GM19193 (cell line): ENCODE measurements at regions not wholly inside any gene's neighbourhood (a gene's known extent, or its start where the extent isn't known, plus 50 kb on each side); places are given as distances from the start of the nearest gene placed in this dataset.

Source experiments
- POLR2A ChIP-seq: IDR thresholded peaks from 4 replicates; pipeline ENCODE4 v1.6.1; 2011; ENCODE audit not compliant: insufficient read depth, insufficient read length; ENCODE audit errors: extremely low read depth

DNA sequence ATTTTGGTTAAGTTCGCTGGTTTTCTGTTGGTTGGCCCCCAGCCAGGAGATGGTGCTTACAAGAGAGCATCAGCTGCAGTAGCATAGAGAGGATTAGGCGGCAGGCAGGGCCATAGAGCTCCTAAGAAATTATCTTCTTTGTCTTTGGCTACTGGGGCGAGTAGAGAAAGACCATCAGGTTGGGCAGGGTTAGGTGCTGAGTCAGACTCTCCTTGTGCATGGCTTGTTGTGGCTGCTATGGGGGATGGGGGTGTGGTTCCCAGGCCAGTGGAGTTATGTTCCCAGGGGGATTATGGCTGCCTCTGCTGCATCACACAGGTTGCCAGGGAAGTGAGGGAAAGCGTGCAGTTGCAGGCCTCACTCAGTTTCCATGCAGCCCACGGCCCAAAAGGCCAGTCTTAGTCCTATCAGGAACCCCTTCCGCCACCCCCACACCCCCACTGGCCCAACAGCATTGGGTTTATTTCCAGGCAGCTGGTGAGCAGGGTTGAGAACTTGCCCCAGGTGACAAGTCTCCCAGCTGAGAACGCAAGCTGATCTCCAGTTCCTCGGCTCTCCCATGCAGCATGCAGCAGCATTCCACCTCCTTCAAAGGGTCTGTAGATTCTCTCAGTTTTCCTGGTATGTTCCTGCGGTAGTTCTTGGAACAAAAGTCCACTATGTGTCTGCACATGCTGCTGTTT lies 243.7 kb downstream of the UTRN start:
- no peak for TF ChIP-seq POLR2A

DNA sequence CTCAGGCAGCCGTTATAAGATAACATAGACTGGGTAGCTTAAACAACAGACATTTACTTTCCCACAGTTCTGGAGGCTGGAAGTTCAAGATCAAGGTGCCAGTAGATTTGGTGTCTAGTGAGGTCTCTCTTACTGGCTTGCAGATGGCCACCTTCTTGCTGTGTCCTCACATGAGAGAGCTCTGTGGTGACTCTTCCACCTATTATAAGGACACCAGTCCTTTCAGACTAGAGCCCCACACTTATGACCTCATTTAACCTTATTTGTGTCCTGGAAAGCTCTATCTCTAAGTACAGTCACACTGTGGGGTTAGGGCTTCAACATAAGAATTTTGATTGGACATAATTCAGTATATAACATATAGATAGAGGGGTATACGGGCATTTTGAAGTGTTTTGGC lies 245.0 kb downstream of the UTRN start:
- no peak for TF ChIP-seq POLR2A

DNA sequence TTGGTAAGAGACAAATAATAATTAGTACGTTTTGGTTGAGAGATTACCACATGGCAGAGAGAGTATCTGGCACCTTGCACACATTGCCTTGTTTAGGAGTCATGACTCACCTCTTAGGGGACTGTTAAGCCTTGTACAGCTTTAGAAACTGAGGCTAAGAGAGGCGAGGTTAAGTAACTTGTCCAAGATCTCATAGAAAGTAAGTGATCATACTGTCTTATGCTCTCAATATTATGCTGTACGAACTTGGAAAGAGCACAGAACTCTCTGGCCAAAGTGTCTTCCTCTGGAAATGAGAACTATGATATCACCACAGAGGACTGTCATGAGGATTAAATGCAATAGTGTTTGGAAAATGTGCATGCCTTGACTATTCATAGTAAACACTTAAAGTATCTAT lies 249.0 kb downstream of the UTRN start:
- no peak for TF ChIP-seq POLR2A

DNA sequence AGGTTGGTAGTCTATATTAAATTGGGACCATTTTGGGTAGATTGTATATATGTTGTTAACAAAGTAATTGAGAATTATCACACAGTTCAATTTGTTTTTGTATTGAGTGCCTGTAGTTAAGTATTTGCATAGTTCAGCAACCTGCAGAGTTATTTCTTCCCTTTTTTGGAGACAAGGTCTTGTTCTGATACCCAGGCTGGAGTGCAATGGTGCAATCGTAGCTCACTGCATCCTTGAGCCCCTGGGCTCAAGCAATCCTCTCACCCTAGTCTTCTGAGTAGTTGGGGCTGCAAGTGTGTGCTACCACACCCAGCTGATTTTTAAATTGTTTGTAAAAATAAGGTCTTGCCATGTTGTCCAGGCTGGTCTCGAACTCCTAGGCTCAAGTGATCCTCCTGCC lies 250.5 kb downstream of the UTRN start:
- no peak for TF ChIP-seq POLR2A

DNA sequence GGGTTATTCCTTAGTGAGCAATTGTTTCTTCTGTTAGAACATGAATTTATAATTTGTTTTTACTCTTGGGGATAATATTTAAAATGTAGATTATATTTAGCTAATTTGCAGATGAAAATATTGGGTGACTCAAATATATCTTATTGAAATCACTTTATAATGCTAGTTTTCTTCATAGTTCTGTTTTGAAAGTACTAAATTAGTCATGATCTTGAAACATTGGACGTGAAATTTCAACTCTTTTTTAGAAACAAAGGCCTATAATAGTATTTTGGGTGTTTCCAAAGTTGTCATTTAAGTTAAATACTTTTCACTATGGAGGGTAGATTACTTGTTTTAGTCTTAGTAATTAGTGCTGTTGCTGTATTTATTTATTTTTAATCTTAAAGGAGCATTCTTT lies 250.9 kb downstream of the UTRN start:
- no peak for TF ChIP-seq POLR2A

DNA sequence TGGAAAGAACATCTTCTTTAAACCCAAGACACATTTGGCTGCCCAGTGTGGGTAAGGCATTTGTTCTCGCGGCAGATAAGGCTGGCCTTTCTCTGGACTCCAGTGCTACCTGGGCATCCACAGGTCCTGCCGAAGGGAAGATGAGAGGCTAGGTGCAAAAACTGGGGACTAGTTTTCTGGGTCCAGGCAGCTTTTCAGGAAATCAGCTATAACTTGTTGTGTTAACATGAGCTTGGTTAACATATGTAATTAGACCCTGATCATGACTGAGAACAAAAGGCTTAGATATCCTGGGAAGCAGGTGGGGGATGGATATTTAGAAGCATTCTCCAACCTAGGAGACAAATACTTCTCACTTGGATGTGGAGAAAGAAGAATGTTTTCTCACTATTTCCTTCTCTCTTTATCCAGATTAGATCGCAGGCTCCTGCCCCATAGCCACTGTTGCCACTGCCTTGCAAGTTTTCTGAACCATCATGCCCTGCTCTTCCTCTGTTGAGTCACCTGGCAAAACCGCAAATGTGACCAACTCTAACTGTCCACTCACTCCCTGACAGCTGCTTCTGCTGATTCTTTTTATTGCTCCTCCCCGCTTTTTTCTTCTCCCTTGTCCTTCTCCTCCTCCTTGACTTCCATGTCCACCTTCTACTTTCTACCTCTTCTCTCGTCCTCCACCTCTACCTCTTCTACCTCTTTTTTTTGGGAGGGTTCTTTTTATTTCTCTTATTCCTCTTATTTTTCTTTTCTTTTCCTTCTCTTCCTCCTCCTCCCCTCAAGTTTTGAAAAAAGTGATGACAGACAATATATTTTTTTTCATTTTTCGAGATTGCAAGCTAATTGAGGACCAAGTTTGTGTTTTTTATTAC lies 258.1 kb downstream of the UTRN start:
- TF ChIP-seq POLR2A: no peak

DNA sequence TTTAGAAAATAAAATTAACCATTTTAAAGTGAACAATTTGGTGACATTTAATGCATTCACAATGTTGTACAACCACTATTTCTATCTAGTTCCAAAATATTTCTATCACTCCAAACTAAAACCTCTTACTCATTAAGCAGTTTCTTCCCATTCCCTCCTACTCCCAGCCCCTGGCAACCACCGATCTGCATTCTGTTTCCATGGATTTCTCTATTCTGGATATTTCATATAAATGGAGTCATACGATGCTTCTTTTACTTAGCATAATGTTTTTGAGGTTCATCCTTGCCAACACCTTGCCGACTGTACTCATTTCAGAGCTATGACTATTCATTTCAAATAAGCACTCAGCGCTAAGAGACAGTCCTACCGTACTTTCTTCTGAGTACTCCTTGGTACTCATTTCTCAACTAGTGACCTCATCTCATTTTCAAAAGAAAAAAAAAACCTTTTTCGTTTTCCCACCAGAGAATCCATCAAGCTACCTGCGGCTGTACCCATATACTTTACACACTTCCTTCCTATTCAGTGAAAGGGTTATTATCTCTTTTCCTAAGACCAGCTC lies 259.2 kb downstream of the UTRN start:
- no peak for TF ChIP-seq POLR2A

DNA sequence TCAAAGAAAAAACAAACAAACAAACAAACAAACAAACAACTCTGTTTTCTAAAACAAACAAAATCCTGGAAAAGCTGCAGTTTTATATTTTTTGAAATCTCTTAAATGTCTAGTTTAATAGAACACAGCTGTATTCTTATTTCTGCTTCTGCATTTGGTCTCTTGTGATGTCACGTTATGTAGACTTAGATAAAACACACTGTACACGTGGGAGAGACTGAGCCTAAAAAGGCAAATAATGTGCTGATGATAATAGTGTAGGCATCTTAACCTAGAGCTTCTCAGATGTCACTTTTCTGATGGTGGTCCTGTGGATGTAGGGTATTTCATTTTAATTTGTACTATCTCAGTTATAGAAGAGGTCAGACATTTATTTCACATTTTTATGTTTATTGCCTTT lies 261.7 kb downstream of the UTRN start:
- no peak for TF ChIP-seq POLR2A

DNA sequence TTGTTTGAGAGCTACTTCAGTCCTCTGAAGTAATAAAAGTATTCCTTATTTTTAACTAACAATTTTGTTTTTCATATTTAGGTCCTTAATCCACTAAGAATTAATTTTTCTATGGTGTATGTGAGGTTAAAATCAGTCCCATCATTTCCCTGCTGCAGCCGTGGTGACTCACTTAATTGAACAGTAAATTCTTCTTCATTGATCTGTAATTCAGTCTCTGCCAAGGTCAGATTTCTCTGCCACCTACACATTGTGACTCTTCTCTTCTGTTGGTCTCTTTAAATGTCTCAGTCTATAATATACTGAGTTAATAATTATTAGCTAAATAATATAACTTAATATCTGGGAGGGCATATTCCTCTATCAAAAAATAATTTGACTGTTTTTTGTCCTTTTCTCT lies 262.3 kb downstream of the UTRN start:
- no peak for TF ChIP-seq POLR2A

DNA sequence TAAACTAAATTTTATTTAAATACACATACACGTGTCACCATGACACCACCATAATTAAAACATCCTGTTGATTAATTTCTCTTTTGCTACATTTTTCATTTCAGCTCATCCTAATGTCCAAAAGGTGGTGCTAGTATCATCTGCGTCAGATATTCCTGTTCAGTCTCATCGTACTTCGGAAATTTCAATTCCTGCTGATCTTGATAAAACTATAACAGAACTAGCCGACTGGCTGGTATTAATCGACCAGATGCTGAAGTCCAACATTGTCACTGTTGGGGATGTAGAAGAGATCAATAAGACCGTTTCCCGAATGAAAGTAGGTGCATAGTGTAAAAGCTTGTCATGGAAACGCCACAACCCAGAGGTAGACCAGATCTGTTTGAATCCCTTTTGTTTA lies 263.4 kb downstream of the UTRN start:
- no peak for TF ChIP-seq POLR2A

DNA sequence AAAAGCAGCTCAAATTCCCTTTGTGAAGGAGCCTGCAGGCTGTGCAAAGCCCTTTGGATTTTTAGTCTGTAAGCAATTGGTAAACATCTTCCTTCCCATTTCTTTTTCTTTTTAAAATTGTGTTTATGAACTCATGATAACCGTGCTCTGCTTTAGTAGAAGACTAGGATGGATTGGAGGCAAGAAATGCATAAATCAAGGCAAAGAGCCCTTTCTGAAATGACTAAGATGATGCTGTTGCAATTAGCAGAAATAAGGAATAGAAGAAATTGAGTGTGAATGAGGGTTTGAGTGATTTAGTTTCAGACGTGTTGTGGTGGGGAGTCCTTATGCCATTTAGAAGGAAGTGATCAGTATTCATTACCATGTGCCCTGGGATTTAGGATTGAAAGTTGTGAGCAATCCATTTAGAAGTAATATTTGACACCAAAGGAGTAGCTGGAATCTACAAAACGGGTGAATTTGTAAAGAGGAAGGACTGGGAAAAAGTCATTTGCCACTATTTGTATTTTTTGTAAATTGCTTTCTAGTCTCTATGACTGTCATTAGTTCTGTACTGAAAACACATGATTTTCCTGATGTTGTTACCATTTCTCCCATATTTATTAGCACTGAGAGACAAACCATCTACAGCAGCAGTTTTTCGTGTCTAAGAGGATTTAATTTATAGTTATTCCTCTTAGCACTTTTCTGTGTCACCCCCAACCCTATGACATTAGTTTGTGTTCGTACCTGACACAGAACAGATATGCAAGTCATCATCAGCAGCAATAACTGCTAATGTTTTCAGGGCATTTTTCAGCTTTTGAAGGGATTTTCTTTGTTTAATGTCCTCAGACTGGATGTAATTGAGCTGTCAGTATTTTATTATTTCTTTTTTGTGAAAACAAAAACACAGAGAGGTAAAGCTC lies 265.0 kb downstream of the UTRN start:
- TF ChIP-seq POLR2A: no peak

DNA sequence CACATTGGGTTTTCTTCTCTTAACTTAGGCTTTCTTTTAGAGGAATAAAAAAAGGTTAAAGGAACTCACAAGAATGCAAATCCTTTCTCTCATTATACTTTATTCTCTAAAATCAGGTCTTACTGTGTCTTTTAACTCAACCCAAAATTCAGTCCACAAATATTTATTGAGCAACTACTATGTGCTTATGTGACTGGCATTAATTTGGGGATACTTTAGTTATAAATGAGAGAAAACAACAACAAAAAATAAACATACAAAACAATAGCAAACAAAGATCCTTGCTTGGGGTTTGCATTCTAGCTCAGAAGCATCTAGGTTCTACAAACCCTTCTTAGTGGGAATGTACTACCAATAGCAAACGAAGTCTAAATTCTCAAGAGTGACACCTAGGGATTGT lies 266.2 kb downstream of the UTRN start:
- TF ChIP-seq POLR2A: no peak

DNA sequence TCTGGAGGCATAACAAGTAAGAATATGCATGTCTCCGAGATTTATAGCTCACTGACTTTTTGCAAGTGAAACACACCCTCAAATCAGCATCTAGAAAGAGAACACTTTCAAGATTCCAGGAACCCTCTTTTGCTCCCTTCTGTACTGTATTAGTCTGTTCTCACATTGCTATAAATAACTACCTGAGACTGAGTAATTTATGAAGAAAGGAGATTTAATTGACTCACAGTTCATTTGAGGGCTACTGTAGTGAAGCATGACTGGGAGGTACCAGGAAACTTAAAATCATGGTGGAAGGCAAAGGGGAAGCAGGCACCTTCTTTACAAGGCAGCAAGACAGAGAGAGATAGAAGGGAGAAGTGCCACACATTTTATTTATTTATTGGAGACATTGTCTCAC lies 269.9 kb downstream of the UTRN start:
- TF ChIP-seq POLR2A: no peak

DNA sequence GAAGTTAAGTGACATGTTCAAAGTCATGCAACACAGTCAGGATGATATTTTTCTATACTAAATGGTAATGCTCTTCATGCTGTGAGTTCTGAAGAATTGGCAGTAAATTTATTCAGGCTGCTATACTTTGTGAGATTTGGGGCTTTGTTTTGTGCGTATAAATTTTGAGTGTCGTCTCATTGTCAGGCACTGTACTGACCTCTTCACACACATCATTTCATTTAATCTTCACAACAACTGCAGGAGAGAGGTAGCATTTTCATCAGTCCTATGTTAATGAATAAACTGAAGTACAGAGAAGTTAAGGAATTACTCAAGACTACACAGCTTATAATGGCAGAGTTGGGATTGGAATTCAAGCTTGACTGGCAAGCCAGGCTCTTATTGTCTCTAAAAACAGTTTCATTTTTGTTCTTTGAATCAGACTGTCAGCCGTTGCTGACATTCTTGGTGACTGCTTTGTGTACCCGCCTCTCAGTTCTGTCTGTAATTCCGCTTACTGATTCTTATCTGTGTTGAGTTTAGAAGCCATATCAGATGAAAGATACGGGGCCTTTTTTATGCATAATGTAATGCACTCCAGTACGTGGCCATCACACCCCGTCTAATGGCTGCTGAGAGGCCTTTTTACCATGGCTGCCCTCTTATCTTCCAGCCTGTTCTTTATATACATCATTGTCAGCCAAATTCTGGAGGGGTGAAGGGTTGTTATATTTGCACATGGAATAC lies 274.9 kb downstream of the UTRN start:
- TF ChIP-seq POLR2A: no peak

DNA sequence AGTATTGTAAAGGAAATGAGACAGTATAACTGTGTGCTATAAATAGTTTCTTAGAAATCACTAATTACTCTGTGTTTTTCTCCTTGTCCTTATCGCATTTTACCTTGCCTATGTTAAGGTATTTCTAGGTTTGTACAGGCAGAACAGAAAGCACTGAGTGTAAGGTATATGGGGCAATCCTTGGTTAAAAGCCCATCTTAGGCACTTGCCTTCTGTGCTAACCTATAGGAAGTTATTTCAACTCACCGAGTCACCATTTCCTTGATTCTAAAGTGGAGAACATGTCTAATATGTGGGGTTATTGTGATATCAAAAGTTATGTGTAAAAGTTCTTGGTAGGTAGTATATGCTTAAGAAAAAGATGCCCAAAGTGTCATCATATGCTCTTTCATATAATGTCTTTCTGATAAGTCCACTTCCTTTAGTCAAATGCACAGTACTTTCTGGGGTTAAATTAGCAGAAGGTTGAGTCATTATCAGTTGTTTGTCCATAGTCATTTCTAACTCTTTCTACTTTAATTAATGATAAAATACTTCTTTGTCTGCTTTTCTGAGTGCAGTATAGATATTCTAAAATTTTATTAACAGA lies 276.4 kb downstream of the UTRN start:
- TF ChIP-seq POLR2A: no peak

DNA sequence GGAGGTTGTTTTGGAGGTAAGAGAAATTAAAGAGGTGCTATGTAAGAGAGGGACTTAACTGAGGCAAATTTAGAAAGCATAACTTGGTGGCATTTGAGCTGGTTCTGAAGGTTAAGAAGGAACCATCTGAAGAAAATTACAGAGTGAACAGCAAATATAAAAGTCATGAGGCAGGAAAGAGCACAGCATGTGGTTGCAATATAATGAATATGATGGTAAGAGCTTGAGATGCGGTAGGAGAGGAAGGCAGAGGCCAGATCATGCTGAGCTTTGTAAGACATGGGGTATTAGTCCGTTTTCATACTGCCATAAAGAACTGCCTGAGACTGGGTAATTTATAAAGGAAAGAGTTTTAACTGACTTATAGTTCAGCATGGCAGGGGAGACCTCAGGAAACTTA lies 279.1 kb downstream of the UTRN start:
- no peak for TF ChIP-seq POLR2A
